ENCODE measurements at regions not wholly inside any gene's neighbourhood (a gene's known extent, or its start where the extent isn't known, plus 50 kb on each side); places are given as distances from the start of the nearest gene placed in this dataset.

GRCh38 chr7:32264702-32265284 lies 194.6 kb upstream of the PDE1C start:
- no peak overlapping the region for H3K4me3 ChIP-seq (ENCODE audit: low read depth, low read length)
- TF ChIP-seq CTCF (IDR thresholded peaks at IDR 0.05; ENCODE audit: low read depth, low read length): no peak
- in situ Hi-C loops (cut with HindIII; ENCODE audit: low sequenced_read_pairs): no loop called here
- DNase-seq (ENCODE audit: low read depth, low spot score): no peak

- no peak overlapping the region for H3K4me3 ChIP-seq (ENCODE audit: low read depth, low read length)
- TF ChIP-seq CTCF (IDR thresholded peaks at IDR 0.05; ENCODE audit: low read depth, low read length): no peak
- in situ Hi-C loops (cut with HindIII; ENCODE audit: low sequenced_read_pairs): no loop called here
- DNase-seq (ENCODE audit: low read depth, low spot score): no peak
These were observed 193.4 kb upstream of the PDE1C start for GRCh38 chr7:32263611-32264010.

GRCh38 chr7:32262315-32262714 lies 192.1 kb upstream of the PDE1C start:
- no peak overlapping the region for H3K4me3 ChIP-seq (ENCODE audit: low read depth, low read length)
- DNase-seq (ENCODE audit: low read depth, low spot score): no peak
- in situ Hi-C loops (cut with HindIII; ENCODE audit: low sequenced_read_pairs): no loop called here
- no peak for TF ChIP-seq CTCF (IDR thresholded peaks at IDR 0.05; ENCODE audit: low read depth, low read length)

- no peak for DNase-seq (ENCODE audit: low read depth, low spot score)
- no peak for TF ChIP-seq CTCF (IDR thresholded peaks at IDR 0.05; ENCODE audit: low read depth, low read length)
- in situ Hi-C loops (cut with HindIII; ENCODE audit: low sequenced_read_pairs): no loop called here
- no peak overlapping the region for H3K4me3 ChIP-seq (ENCODE audit: low read depth, low read length)
These were observed 189.9 kb upstream of the PDE1C start for GRCh38 chr7:32259931-32260596.

GRCh38 chr7:32258265-32258664 lies 188.1 kb upstream of the PDE1C start:
- H3K4me3 ChIP-seq (ENCODE audit: low read depth, low read length): no peak overlapping the region
- in situ Hi-C loops (cut with HindIII; ENCODE audit: low sequenced_read_pairs): no loop called here

GRCh38 chr7:32257621-32258020 lies 187.4 kb upstream of the PDE1C start:
- in situ Hi-C loops (cut with HindIII; ENCODE audit: low sequenced_read_pairs): no loop called here
- TF ChIP-seq CTCF (IDR thresholded peaks at IDR 0.05; ENCODE audit: low read depth, low read length): no peak
- H3K4me3 ChIP-seq (ENCODE audit: low read depth, low read length): no peak overlapping the region
- DNase-seq (ENCODE audit: low read depth, low spot score): no peak

More at GRCh38 chr7:32258265-32258664, 188.1 kb upstream of the PDE1C start:
- no peak for DNase-seq (ENCODE audit: low read depth, low spot score)
- no peak for TF ChIP-seq CTCF (IDR thresholded peaks at IDR 0.05; ENCODE audit: low read depth, low read length)

All from astrocyte of the spinal cord (primary cell).